Panc1 (cell line): ENCODE measurements at regions not wholly inside any gene's neighbourhood (a gene's known extent, or its start where the extent isn't known, plus 50 kb on each side); places are given as distances from the start of the nearest gene placed in this dataset.
"Not testable (repeated sequence)": the region's sequence is repeated elsewhere in the genome, so short reads cannot be mapped to it uniquely, and the experiment has no call there.

Source experiments
- ATAC-seq: fragments of 200-7000 bp; cut with Tn5 transposase; 2 replicates; pipeline ENCODE4 v1.9.1; 2020; ENCODE audit warnings: mild to moderate bottlenecking, moderate library complexity
- BruUV-seq: library from RNA; stranded (reverse); fragments of 400-500 nt; replicated peaks from 2 replicates; lab custom pipeline; 2021; lab: Mats Ljungman, UMichigan
- CTCF ChIA-PET: fragments of 300-600 bp; sonication (Branson Sonifier 250); formaldehyde crosslinking; loops from one replicate; lab custom pipeline; 2022; ENCODE audit warnings: antibody characterized with exemption; lab: Charles Lee
- POLR2A ChIA-PET: fragments of 300-600 bp; sonication (Branson Sonifier 250); formaldehyde crosslinking; loops from one replicate; lab custom pipeline; 2022; ENCODE audit warnings: antibody characterized with exemption; lab: Charles Lee
- DNase-seq: peaks from one replicate; pipeline ENCODE4 v3.0.0-alpha.2; 2010; ENCODE audit warnings: low read depth, low spot score
- H3K27ac ChIP-seq: 2 replicates; pipeline ENCODE4 v1.5.1; 2011; ENCODE audit warnings: mild to moderate bottlenecking, low read length, inconsistent platforms
- H3K27me3 ChIP-seq: fragments of 200-500 bp; sonication (Bioruptor generic); 2 replicates; pipeline ENCODE4 v1.6.0; 2014; ENCODE audit warnings: low read length, inconsistent platforms; ENCODE audit not compliant: control insufficient read depth, insufficient read depth
- H3K36me3 ChIP-seq: fragments of 200-500 bp; sonication (Bioruptor generic); 2 replicates; pipeline ENCODE4 v1.5.1; 2014; ENCODE audit warnings: inconsistent platforms, mild to moderate bottlenecking, low read length, moderate library complexity; ENCODE audit not compliant: control insufficient read depth, insufficient read depth
- H3K4me1 ChIP-seq: 2 replicates; pipeline ENCODE4 v1.5.1; 2011; ENCODE audit warnings: inconsistent platforms, mild to moderate bottlenecking, low read length, moderate library complexity; ENCODE audit not compliant: control insufficient read depth, insufficient read depth
- H3K4me3 ChIP-seq, 2 experiments: 2 replicates each; pipeline ENCODE4 v1.5.1; 2011 to 2012; ENCODE audit warnings: low read depth in 2 of 2, low read length in 2 of 2, mild to moderate bottlenecking in 2 of 2, inconsistent platforms in 1 of 2, moderate library complexity in 1 of 2
- H3K9me3 ChIP-seq: fragments of 200-500 bp; sonication (Bioruptor generic); 2 replicates; pipeline ENCODE4 v1.5.1; 2014; ENCODE audit warnings: low read depth, mild to moderate bottlenecking, inconsistent platforms, low read length, moderate library complexity; ENCODE audit not compliant: control insufficient read depth, insufficient read depth
- CTCF ChIP-seq: fragments of 450-650 bp; IDR thresholded peaks from 2 replicates; pipeline ENCODE4 v1.5.1; 2017; ENCODE audit warnings: mild to moderate bottlenecking
- POLR2AphosphoS5 ChIP-seq: IDR thresholded peaks from 2 replicates; pipeline ENCODE4 v1.6.1; 2012; ENCODE audit warnings: mild to moderate bottlenecking, low read depth, low read length, moderate library complexity
- REST ChIP-seq, 2 experiments: IDR thresholded peaks; 2 replicates each; pipeline ENCODE4 v1.6.1; 2011 to 2012; ENCODE audit warnings: low read depth in 2 of 2, control low read depth in 1 of 2, low read length in 1 of 2, mild to moderate bottlenecking in 1 of 2, moderate library complexity in 1 of 2; ENCODE audit not compliant: insufficient read depth in 1 of 2
- SIN3A ChIP-seq: IDR thresholded peaks from 2 replicates; pipeline ENCODE4 v1.6.1; 2012; ENCODE audit warnings: low read depth, mild to moderate bottlenecking, low read length, moderate library complexity, borderline replicate concordance; ENCODE audit not compliant: insufficient read depth
- TCF7L2 ChIP-seq: IDR thresholded peaks from 2 replicates; pipeline ENCODE4 v1.6.1; 2011; ENCODE audit warnings: mild to moderate bottlenecking, low read depth, low read length, inconsistent platforms
- in situ Hi-C: cut with HindIII; loops from 2 replicates; pipeline ENCODE4 v1.10.0; 2016; ENCODE audit warnings: low sequenced_read_pairs, low pct_unique_long_range_greater_than_20kb
- intact Hi-C: fragments of 100-400 bp; cut with micrococcal nuclease; formaldehyde crosslinking; loops from one replicate; pipeline ENCODE4 v1.10.0; 2022; ENCODE audit not compliant: unreplicated experiment

- in situ Hi-C loops (no loop called here), intact Hi-C loops (no loop called here)
- H3K9me3 ChIP-seq: no peaks in the 10 kb centered on the region
- CTCF ChIA-PET: no interaction called here
- no peak overlapping the region for H3K4me3 ChIP-seq
- TF ChIP-seq POLR2AphosphoS5 (no peak), SIN3A (no peak), CTCF (no peak)
- H3K36me3 ChIP-seq: no peaks in the 10 kb centered on the region
- POLR2A ChIA-PET: no interaction called here
- no peaks in the 10 kb centered on the region for H3K4me1 ChIP-seq
- no peaks in the 10 kb centered on the region for H3K27me3 ChIP-seq
- BruUV-seq: no TSS peak
- DNase-seq (no peak), ATAC-seq (no peak)
- no peak overlapping the region for H3K27ac ChIP-seq
Observed at GRCh38 chr4:177803151-177803550, 360.9 kb upstream of the AGA start.

GRCh38 chr4:177809791-177810190 lies 367.6 kb upstream of the AGA start:
- Histone ChIP-seq H3K36me3 (no peaks in the 10 kb centered on the region), H3K27ac (no peak overlapping the region), H3K4me3 (no peak overlapping the region), H3K4me1 (no peaks in the 10 kb centered on the region), H3K27me3 (no peaks in the 10 kb centered on the region), H3K9me3 (no peaks in the 10 kb centered on the region)
- TF ChIP-seq POLR2AphosphoS5 (no peak), REST (IDR thresholded peaks at IDR 0.05; ENCODE audit: insufficient read depth in 1 of 2, low read depth in 2 of 2, low read length in 1 of 2) (no peak), TCF7L2 (0 out of 2 replicates have a peak, but pooled peaks have one; percentile 37)
- CTCF ChIA-PET: no interaction called here
- BruUV-seq: no TSS peak
- intact Hi-C loops (no loop called here), in situ Hi-C loops (no loop called here)
- ATAC-seq: no peak
- POLR2A ChIA-PET: no interaction called here
- DNase-seq: no peak

- Histone ChIP-seq H3K9me3 (no peaks in the 10 kb centered on the region), H3K27me3 (no peaks in the 10 kb centered on the region), H3K4me1 (no peaks in the 10 kb centered on the region), H3K4me3 (no peak overlapping the region), H3K27ac (no peak overlapping the region), H3K36me3 (no peaks in the 10 kb centered on the region)
- DNase-seq (no peak), ATAC-seq (no peak)
- no TSS peak for BruUV-seq
- POLR2A ChIA-PET: no interaction called here
- CTCF ChIA-PET: no interaction called here
- TF ChIP-seq REST (IDR thresholded peaks at IDR 0.05; ENCODE audit: insufficient read depth in 1 of 2, low read depth in 2 of 2, low read length in 1 of 2) (no peak), CTCF (no peak), POLR2AphosphoS5 (no peak), SIN3A (no peak), TCF7L2 (no peak)
- intact Hi-C loops (no loop called here), in situ Hi-C loops (no loop called here)
Observed at GRCh38 chr4:177810220-177810619, 368.0 kb upstream of the AGA start.

- H3K27ac ChIP-seq, POLR2A ChIA-PET, H3K4me3 ChIP-seq, H3K9me3 ChIP-seq, H3K36me3 ChIP-seq, H3K4me1 ChIP-seq, H3K27me3 ChIP-seq, intact Hi-C loops, ATAC-seq, in situ Hi-C loops, BruUV-seq, DNase-seq, CTCF ChIA-PET: not testable (repeated sequence)
Observed at GRCh38 chr4:177818392-177818791, 376.2 kb upstream of the AGA start.
